ENCODE measurements at regions not wholly inside any gene's neighbourhood (a gene's known extent, or its start where the extent isn't known, plus 50 kb on each side); places are given as distances from the start of the nearest gene placed in this dataset.
A peak's percentile ranks its signal among the peaks of the same experiment; 100 is the strongest.

- TF ChIP-seq CLOCK (CRISPR knock-in tag; IDR thresholded peaks at IDR 0.05; ENCODE audit: borderline replicate concordance) (no peak), E2F8 (IDR thresholded peaks at IDR 0.05; ENCODE audit: low read depth, partially characterized antibody) (no peak), CEBPG (CRISPR knock-in tag; IDR thresholded peaks at IDR 0.05) (no peak), CEBPG (tag; conservative IDR thresholded peaks at IDR 0.05 in 1 of 2, IDR thresholded peaks at IDR 0.05 in 1 of 2) (no peak), POLR2H (tag; IDR thresholded peaks at IDR 0.05; ENCODE audit: low read depth) (no peak), BHLHE40 (IDR thresholded peaks at IDR 0.05; ENCODE audit: low read length) (peak; percentile 43; the same call in 1 of the 2 replicates), DPF2 (IDR thresholded peaks at IDR 0.05) (no peak), ZEB2 (IDR thresholded peaks at IDR 0.05) (no peak), ZFPM2 (CRISPR knock-in tag; IDR thresholded peaks at IDR 0.05) (no peak), ATF3 (IDR thresholded peaks at IDR 0.05) (no peak; the same call in 1 of the 2 replicates), ATF3 (CRISPR knock-in tag; conservative IDR thresholded peaks at IDR 0.05) (no peak), NR1H2 (CRISPR knock-in tag; IDR thresholded peaks at IDR 0.05) (no peak), ARID3A (IDR thresholded peaks at IDR 0.05; ENCODE audit: borderline replicate concordance, low read depth, low read length) (peak; percentile 87; the same call in 1 of the 2 replicates), VEZF1 (CRISPR knock-in tag; IDR thresholded peaks at IDR 0.05) (no peak; the same call in 1 of the 2 replicates), ZNF584 (CRISPR knock-in tag; IDR thresholded peaks at IDR 0.05; ENCODE audit: low read depth) (no peak), MAZ (CRISPR knock-in tag; conservative IDR thresholded peaks at IDR 0.05 in 1 of 2, IDR thresholded peaks at IDR 0.05 in 1 of 2) (peak in 1 of 2 experiments; percentile 71; a peak in 2 of 4 replicates), TEAD2 (tag; IDR thresholded peaks at IDR 0.05) (peak; percentile 97), HMGN3 (IDR thresholded peaks at IDR 0.05; ENCODE audit: borderline replicate concordance, extremely low read depth, insufficient read length, low read depth, low read length) (no peak)
These were observed 115.8 kb downstream of the KBTBD8 start (continued) for GRCh38 chr3:67113802-67114407.
